Lung (tissue), 11 donors: ENCODE measurements at regions not wholly inside any gene's neighbourhood (a gene's known extent, or its start where the extent isn't known, plus 50 kb on each side); places are given as distances from the start of the nearest gene placed in this dataset.

Experiments used
- ATAC-seq: fragments of 200-7000 bp; cut with Tn5 transposase; one replicate; pipeline ENCODE4 v1.9.1; 2020; ENCODE audit warnings: moderate number of reproducible peaks; ENCODE audit not compliant: insufficient read depth, low FRiP score
- DNase-seq, 3 donors: peaks; one replicate each; pipeline ENCODE4 v3.0.0-alpha.2; 2013 to 2017
- H3K27ac ChIP-seq, 2 donors: one replicate each; pipeline ENCODE4 v1.5.1; 2013; ENCODE audit warnings: mild to moderate bottlenecking in 2 of 2, moderate library complexity in 2 of 2, control low read depth in 1 of 2, inconsistent platforms in 1 of 2, low read depth in 1 of 2, low read length in 1 of 2
- H3K27me3 ChIP-seq, 3 donors: one replicate each; pipeline ENCODE4 v1.5.1; 2013; ENCODE audit warnings: low read length in 2 of 3; ENCODE audit not compliant: control insufficient read depth in 3 of 3, insufficient read depth in 3 of 3
- H3K36me3 ChIP-seq, 4 donors: one replicate each; pipeline ENCODE4 v1.5.1; 2013; ENCODE audit warnings: low read length in 4 of 4, mild to moderate bottlenecking in 1 of 4, moderate library complexity in 1 of 4; ENCODE audit not compliant: control insufficient read depth in 4 of 4, insufficient read depth in 4 of 4
- H3K4me1 ChIP-seq, 5 donors: one replicate each; pipeline ENCODE4 v1.5.1; 2013; ENCODE audit warnings: low read length in 5 of 5, mild to moderate bottlenecking in 2 of 5, moderate library complexity in 1 of 5; ENCODE audit not compliant: control insufficient read depth in 5 of 5, insufficient read depth in 5 of 5
- H3K4me3 ChIP-seq: one replicate; pipeline ENCODE4 v1.5.1; 2013; ENCODE audit warnings: mild to moderate bottlenecking, control low read depth, moderate library complexity
- H3K9ac ChIP-seq, 2 donors: one replicate each; pipeline ENCODE4 v1.5.1; 2013; ENCODE audit warnings: low read length in 2 of 2, control low read depth in 1 of 2; ENCODE audit not compliant: insufficient read depth in 1 of 2
- H3K9me3 ChIP-seq, 4 donors: one replicate each; pipeline ENCODE4 v1.5.1; 2013; ENCODE audit warnings: low read length in 3 of 4, mild to moderate bottlenecking in 1 of 4, moderate library complexity in 1 of 4; ENCODE audit not compliant: control insufficient read depth in 4 of 4, insufficient read depth in 3 of 4
- WGBS, 2 donors: extraction: QIAGEN DNeasy Blood & Tissue Kit; methylation state at CpG; one replicate each; pipeline ENCODE4 v1.1.7; 2013; 5-methylcytosine and 5-hydroxymethylcytosine counted together
- TF ChIP-seq, protein P1 (sequence below): IDR thresholded peaks from 2 replicates; pipeline ENCODE4 v1.5.1; 2012; ENCODE audit warnings: mild to moderate bottlenecking; ENCODE audit errors: control extremely low read depth, extremely low read depth
- donor health status: control.
- donor health status: control.
- donor health status: Bipolar disorder and iron deficiency.
- donor health status: healthy.
- donor health status: DM: yes; HTN: yes; CAD: no.

DNA sequence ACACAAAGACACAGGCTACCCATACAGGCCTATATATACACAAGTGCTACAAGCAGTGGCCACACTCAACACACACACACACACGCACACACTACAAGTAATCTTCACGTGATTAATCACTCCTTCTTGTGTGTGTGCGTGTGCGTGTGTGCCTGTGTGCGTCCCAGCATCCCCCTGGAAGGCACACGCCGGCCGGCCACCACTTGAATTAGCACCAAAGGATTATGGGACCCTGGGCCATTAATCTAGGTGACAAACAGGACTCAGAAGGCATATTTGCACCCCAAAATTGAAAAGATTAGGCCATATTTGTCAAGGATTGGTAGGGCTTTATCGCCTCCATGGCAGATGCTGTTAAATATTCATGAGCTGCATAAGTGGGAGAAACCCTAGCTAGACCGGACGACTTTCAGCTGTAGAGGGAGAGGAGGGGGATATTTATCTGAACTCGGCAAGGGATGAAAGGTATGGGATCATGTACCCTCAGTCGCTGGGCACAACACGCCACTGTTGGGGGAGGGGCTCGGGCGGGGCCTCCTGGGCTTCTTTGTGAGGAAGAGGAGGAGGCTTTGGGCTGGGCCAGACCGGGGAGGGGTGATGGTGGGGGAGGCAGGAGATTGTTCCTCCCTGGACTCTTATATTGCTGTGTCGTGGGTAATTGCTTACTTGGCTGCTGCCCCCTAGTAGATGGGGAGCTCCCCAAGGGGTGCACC, 89.6 kb upstream of the LHX5 start:
- H3K9me3 ChIP-seq, result peaks cover 0 to 6% (median 0%) of the 10 kb centered on the region in 4 donors
- ATAC-seq (no peak), DNase-seq (no peak)
- H3K9ac ChIP-seq, result no peak overlapping the region
- no peak overlapping the region for H3K27ac ChIP-seq
- no peak overlapping the region for H3K4me3 ChIP-seq
- H3K4me1 ChIP-seq, result no peaks in the 10 kb centered on the region
- WGBS, 2 donors, result 58 to 68% methylated on average over 18 of the region's 18 CpGs
- H3K27me3 ChIP-seq, result peaks cover 0 to 33% (median 11%) of the 10 kb centered on the region in 3 donors
- H3K36me3 ChIP-seq, result no peaks in the 10 kb centered on the region
- TF ChIP-seq, protein P1, sequence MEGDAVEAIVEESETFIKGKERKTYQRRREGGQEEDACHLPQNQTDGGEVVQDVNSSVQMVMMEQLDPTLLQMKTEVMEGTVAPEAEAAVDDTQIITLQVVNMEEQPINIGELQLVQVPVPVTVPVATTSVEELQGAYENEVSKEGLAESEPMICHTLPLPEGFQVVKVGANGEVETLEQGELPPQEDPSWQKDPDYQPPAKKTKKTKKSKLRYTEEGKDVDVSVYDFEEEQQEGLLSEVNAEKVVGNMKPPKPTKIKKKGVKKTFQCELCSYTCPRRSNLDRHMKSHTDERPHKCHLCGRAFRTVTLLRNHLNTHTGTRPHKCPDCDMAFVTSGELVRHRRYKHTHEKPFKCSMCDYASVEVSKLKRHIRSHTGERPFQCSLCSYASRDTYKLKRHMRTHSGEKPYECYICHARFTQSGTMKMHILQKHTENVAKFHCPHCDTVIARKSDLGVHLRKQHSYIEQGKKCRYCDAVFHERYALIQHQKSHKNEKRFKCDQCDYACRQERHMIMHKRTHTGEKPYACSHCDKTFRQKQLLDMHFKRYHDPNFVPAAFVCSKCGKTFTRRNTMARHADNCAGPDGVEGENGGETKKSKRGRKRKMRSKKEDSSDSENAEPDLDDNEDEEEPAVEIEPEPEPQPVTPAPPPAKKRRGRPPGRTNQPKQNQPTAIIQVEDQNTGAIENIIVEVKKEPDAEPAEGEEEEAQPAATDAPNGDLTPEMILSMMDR, result no peak

DNA sequence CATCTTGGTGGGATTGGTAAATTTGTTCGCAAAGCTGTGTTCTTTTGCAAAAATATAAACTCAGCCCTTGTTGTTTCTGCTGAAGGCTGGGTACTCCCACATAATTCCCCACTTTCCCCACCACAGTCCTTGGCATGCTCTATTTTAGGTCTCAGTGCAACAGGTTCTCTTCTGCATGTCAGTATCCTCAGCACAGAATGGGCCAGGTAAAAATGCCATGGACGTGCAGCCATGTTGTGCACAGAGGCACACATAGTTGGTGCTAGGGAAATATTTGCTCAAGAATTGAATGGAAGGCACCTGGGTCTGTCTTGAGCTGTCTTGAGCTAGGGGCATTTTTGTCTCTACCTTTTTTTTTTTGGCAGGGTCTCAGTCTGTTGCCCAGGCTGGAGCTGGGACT, 87.8 kb upstream of the LHX5 start:
- ATAC-seq, result no peak

DNA sequence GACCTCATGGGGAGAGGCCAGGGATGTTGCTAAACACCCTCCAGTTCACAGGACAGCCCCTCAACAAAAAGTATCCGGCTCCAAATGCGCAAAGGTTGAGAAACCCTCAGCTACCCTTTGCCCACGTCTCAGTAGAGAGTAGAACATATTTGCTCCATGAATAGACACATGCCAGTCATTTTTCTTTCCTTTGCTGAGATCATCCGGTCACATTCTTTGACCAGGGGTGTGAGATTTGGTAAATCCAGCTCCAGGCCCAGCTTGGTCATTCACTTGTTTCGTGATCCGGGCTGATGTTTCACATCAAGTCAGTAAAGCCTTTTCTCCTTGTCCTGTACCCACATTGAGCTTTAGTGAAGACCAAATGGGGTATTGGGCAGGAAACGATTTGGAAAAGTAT, 83.6 kb upstream of the LHX5 start:
- Histone ChIP-seq H3K36me3 (no peaks in the 10 kb centered on the region), H3K9me3 (peaks cover 0 to 14% (median 2%) of the 10 kb centered on the region in 4 donors), H3K27me3 (peaks cover 0 to 8% (median 6%) of the 10 kb centered on the region in 3 donors), H3K4me3 (no peak overlapping the region), H3K4me1 (no peaks in the 10 kb centered on the region), H3K27ac (no peak overlapping the region), H3K9ac (no peak overlapping the region)
- ATAC-seq, result no peak
- TF ChIP-seq, protein P1, result no peak
- DNase-seq, result no peak
- 79 to 82% methylated on average over 7 of the region's 7 CpGs for WGBS, 2 donors

More for the DNA sequence above, 87.8 kb upstream of the LHX5 start:
- H3K36me3 ChIP-seq, result no peaks in the 10 kb centered on the region
- TF ChIP-seq, protein P1, result no peak
- H3K4me1 ChIP-seq, result no peaks in the 10 kb centered on the region
- H3K9me3 ChIP-seq, result peaks cover 0 to 7% (median 0%) of the 10 kb centered on the region in 4 donors
- no peak for DNase-seq
- H3K4me3 ChIP-seq, result no peak overlapping the region
- H3K27ac ChIP-seq, result no peak overlapping the region
- WGBS, 2 donors, result 80 to 86% methylated on average over 2 of the region's 2 CpGs
- no peak overlapping the region for H3K9ac ChIP-seq
- peaks cover 0 to 27% (median 11%) of the 10 kb centered on the region in 3 donors for H3K27me3 ChIP-seq
